ENCODE measurements at regions not wholly inside any gene's neighbourhood (a gene's known extent, or its start where the extent isn't known, plus 50 kb on each side); places are given as distances from the start of the nearest gene placed in this dataset.

DNA sequence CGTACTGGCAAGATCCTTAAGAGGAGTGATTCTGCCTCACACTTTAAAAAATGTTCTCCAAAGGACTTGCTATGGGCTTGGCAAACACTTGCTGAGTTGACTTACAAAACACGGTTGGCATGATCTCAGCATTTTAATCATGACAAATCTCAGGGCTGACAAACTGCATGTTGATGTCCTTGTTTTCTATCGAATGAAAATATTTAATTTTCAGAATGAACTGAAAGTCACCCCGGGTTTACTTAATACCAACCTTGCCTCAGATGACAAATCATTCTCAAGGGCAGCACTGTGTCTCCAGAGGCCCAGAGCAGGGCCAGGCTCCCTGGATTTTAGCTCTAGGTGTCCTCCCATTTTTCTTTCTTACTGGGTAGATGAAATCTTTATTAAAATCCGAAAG, 229.1 kb upstream of the ZFHX3 start:
- H3K4me3 ChIP-seq (ENCODE audit: low read length in 2 of 2): no peak overlapping the region
- no peaks in the 10 kb centered on the region for H3K4me1 ChIP-seq (ENCODE audit: insufficient read depth, low read length)
- peaks cover 0 to 2% of the 10 kb centered on the region in 2 donors for H3K27me3 Mint-ChIP-seq
- H3K9me3 ChIP-seq (ENCODE audit: control insufficient read depth in 1 of 2, low read length in 2 of 2): no peaks in the 10 kb centered on the region
- no peak for DNase-seq
- ChIA-PET POLR2A (ENCODE audit: partially characterized antibody) (no interaction called here), CTCF (ENCODE audit: partially characterized antibody) (no interaction called here)
- no peak overlapping the region for H3K4me3 Mint-ChIP-seq
- intact Hi-C loops (cut with micrococcal nuclease): no loop called here
- no peak overlapping the region for H3K27ac Mint-ChIP-seq
- H3K36me3 Mint-ChIP-seq: no peaks in the 10 kb centered on the region
- H3K9me3 Mint-ChIP-seq: peaks cover 1 to 16% (median 8%) of the 10 kb centered on the region in 8 donors
- H3K27me3 ChIP-seq (ENCODE audit: insufficient read depth, low read length): no peaks in the 10 kb centered on the region
- H3K4me1 Mint-ChIP-seq: no peaks in the 10 kb centered on the region
- no peaks in the 10 kb centered on the region for H3K36me3 ChIP-seq (ENCODE audit: insufficient read depth, low read length)
- no peak overlapping the region for H3K27ac ChIP-seq (ENCODE audit: low read depth, low read length)

DNA sequence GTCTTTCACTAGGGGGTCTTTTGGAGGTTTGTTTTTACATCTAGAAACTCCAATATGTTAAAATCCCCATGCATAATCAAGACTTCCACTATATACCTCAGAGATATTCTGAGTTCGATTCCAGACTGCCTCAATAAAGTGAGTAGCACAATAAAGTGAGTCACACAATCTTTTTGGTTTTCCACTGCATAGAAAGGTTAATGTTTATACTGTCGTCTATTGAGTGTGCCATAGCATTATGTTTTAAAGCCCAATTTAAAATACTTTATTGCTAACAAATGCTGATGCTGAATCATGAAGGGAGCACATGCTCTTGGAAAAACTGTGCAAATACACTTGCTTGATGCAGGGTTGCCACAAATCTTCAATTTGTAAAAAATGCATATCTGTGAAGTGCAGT, 227.5 kb upstream of the ZFHX3 start:
- ChIA-PET POLR2A (ENCODE audit: partially characterized antibody) (no interaction called here), CTCF (ENCODE audit: partially characterized antibody) (no interaction called here)
- H3K36me3 ChIP-seq (ENCODE audit: insufficient read depth, low read length): no peaks in the 10 kb centered on the region
- no peak overlapping the region for H3K4me3 ChIP-seq (ENCODE audit: low read length in 2 of 2)
- no peaks in the 10 kb centered on the region for H3K4me1 ChIP-seq (ENCODE audit: insufficient read depth, low read length)
- H3K36me3 Mint-ChIP-seq: no peaks in the 10 kb centered on the region
- peaks cover 0 to 2% of the 10 kb centered on the region in 2 donors for H3K27me3 Mint-ChIP-seq
- H3K27ac Mint-ChIP-seq: no peak overlapping the region
- H3K27me3 ChIP-seq (ENCODE audit: insufficient read depth, low read length): no peaks in the 10 kb centered on the region
- intact Hi-C loops (cut with micrococcal nuclease): no loop called here
- no peak for DNase-seq
- peaks cover 1 to 16% (median 5%) of the 10 kb centered on the region in 8 donors for H3K9me3 Mint-ChIP-seq
- H3K27ac ChIP-seq (ENCODE audit: low read depth, low read length): no peak overlapping the region
- H3K4me3 Mint-ChIP-seq: no peak overlapping the region
- no peaks in the 10 kb centered on the region for H3K9me3 ChIP-seq (ENCODE audit: control insufficient read depth in 1 of 2, low read length in 2 of 2)
- H3K4me1 Mint-ChIP-seq: no peaks in the 10 kb centered on the region

- no peak for DNase-seq
- no peak overlapping the region for H3K27ac Mint-ChIP-seq
- H3K9me3 Mint-ChIP-seq: peaks cover 1 to 14% (median 4%) of the 10 kb centered on the region in 8 donors
- Histone ChIP-seq H3K27ac (ENCODE audit: low read depth, low read length) (no peak overlapping the region), H3K9me3 (ENCODE audit: control insufficient read depth in 1 of 2, low read length in 2 of 2) (no peaks in the 10 kb centered on the region), H3K4me1 (ENCODE audit: insufficient read depth, low read length) (no peaks in the 10 kb centered on the region), H3K4me3 (ENCODE audit: low read length in 2 of 2) (no peak overlapping the region), H3K36me3 (ENCODE audit: insufficient read depth, low read length) (no peaks in the 10 kb centered on the region), H3K27me3 (ENCODE audit: insufficient read depth, low read length) (no peaks in the 10 kb centered on the region)
- H3K36me3 Mint-ChIP-seq: no peaks in the 10 kb centered on the region
- H3K27me3 Mint-ChIP-seq: peaks cover 0 to 2% of the 10 kb centered on the region in 2 donors
- H3K4me3 Mint-ChIP-seq: no peak overlapping the region
- H3K4me1 Mint-ChIP-seq: no peaks in the 10 kb centered on the region
- ChIA-PET CTCF (ENCODE audit: partially characterized antibody) (no interaction called here), POLR2A (ENCODE audit: partially characterized antibody) (no interaction called here)
- intact Hi-C loops (cut with micrococcal nuclease): no loop called here
Observed at GRCh38 chr16:73275024-73275423, 227.1 kb upstream of the ZFHX3 start.

- H3K27me3 ChIP-seq (ENCODE audit: insufficient read depth, low read length): no peaks in the 10 kb centered on the region
- intact Hi-C loops (cut with micrococcal nuclease): no loop called here
- no peak for DNase-seq
- no peaks in the 10 kb centered on the region for H3K36me3 Mint-ChIP-seq
- no peaks in the 10 kb centered on the region for H3K9me3 ChIP-seq (ENCODE audit: control insufficient read depth in 1 of 2, low read length in 2 of 2)
- ChIA-PET CTCF (ENCODE audit: partially characterized antibody) (no interaction called here), POLR2A (ENCODE audit: partially characterized antibody) (no interaction called here)
- H3K4me3 Mint-ChIP-seq: no peak overlapping the region
- no peak overlapping the region for H3K27ac Mint-ChIP-seq
- no peaks in the 10 kb centered on the region for H3K36me3 ChIP-seq (ENCODE audit: insufficient read depth, low read length)
- H3K4me1 ChIP-seq (ENCODE audit: insufficient read depth, low read length): no peaks in the 10 kb centered on the region
- H3K27ac ChIP-seq (ENCODE audit: low read depth, low read length): no peak overlapping the region
- H3K27me3 Mint-ChIP-seq: peaks cover 0 to 2% of the 10 kb centered on the region in 2 donors
- no peaks in the 10 kb centered on the region for H3K4me1 Mint-ChIP-seq
- peaks cover 0 to 9% (median 3%) of the 10 kb centered on the region in 8 donors for H3K9me3 Mint-ChIP-seq
- no peak overlapping the region for H3K4me3 ChIP-seq (ENCODE audit: low read length in 2 of 2)
Observed at GRCh38 chr16:73274140-73274539, 226.2 kb upstream of the ZFHX3 start.

GRCh38 chr16:73268366-73268993, 220.6 kb upstream of the ZFHX3 start:
- H3K27me3 ChIP-seq (ENCODE audit: insufficient read depth, low read length): no peaks in the 10 kb centered on the region
- no peaks in the 10 kb centered on the region for H3K4me1 Mint-ChIP-seq
- no peaks in the 10 kb centered on the region for H3K27me3 Mint-ChIP-seq
- H3K4me3 ChIP-seq (ENCODE audit: low read length in 2 of 2): no peak overlapping the region
- no peak overlapping the region for H3K27ac Mint-ChIP-seq
- H3K27ac ChIP-seq (ENCODE audit: low read depth, low read length): no peak overlapping the region
- H3K36me3 ChIP-seq (ENCODE audit: insufficient read depth, low read length): no peaks in the 10 kb centered on the region
- intact Hi-C loops (cut with micrococcal nuclease): no loop called here
- H3K4me1 ChIP-seq (ENCODE audit: insufficient read depth, low read length): no peaks in the 10 kb centered on the region
- H3K9me3 ChIP-seq (ENCODE audit: control insufficient read depth in 1 of 2, low read length in 2 of 2): no peaks in the 10 kb centered on the region
- no peak for DNase-seq
- POLR2A ChIA-PET (ENCODE audit: partially characterized antibody): no interaction called here
- H3K4me3 Mint-ChIP-seq: no peak overlapping the region
- CTCF ChIA-PET (ENCODE audit: partially characterized antibody): no interaction called here
- no peaks in the 10 kb centered on the region for H3K36me3 Mint-ChIP-seq
- peaks cover 2 to 8% (median 6%) of the 10 kb centered on the region in 8 donors for H3K9me3 Mint-ChIP-seq

DNA sequence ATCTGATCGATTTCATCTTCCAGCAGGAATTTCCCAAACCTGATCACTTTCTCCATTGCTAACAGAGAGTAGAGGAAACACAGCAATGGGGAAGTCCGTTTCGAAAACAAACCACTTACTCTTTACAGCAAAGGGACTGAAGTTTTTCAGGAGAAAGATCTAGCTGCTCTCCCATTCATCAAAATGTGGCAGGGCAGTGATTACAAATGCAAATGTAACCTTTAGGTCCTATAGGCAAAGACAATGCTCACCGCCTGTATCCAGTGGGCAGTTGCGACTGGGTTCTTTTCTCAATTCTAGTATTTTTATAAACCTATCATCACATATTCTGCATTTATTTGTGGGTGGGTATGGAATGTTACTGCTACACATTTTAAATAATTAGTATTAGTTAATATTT, 218.0 kb upstream of the ZFHX3 start:
- ChIA-PET POLR2A (ENCODE audit: partially characterized antibody) (no interaction called here), CTCF (ENCODE audit: partially characterized antibody) (no interaction called here)
- no peak for DNase-seq
- Mint-ChIP-seq H3K27me3 (no peaks in the 10 kb centered on the region), H3K9me3 (peaks cover 8 to 20% (median 10%) of the 10 kb centered on the region in 8 donors), H3K4me1 (no peaks in the 10 kb centered on the region), H3K36me3 (no peaks in the 10 kb centered on the region), H3K4me3 (no peak overlapping the region), H3K27ac (no peak overlapping the region)
- intact Hi-C loops (cut with micrococcal nuclease): no loop called here
- no peaks in the 10 kb centered on the region for H3K4me1 ChIP-seq (ENCODE audit: insufficient read depth, low read length)
- no peak overlapping the region for H3K4me3 ChIP-seq (ENCODE audit: low read length in 2 of 2)
- H3K27ac ChIP-seq (ENCODE audit: low read depth, low read length): no peak overlapping the region
- no peaks in the 10 kb centered on the region for H3K27me3 ChIP-seq (ENCODE audit: insufficient read depth, low read length)
- H3K9me3 ChIP-seq (ENCODE audit: control insufficient read depth in 1 of 2, low read length in 2 of 2): no peaks in the 10 kb centered on the region
- no peaks in the 10 kb centered on the region for H3K36me3 ChIP-seq (ENCODE audit: insufficient read depth, low read length)

DNA sequence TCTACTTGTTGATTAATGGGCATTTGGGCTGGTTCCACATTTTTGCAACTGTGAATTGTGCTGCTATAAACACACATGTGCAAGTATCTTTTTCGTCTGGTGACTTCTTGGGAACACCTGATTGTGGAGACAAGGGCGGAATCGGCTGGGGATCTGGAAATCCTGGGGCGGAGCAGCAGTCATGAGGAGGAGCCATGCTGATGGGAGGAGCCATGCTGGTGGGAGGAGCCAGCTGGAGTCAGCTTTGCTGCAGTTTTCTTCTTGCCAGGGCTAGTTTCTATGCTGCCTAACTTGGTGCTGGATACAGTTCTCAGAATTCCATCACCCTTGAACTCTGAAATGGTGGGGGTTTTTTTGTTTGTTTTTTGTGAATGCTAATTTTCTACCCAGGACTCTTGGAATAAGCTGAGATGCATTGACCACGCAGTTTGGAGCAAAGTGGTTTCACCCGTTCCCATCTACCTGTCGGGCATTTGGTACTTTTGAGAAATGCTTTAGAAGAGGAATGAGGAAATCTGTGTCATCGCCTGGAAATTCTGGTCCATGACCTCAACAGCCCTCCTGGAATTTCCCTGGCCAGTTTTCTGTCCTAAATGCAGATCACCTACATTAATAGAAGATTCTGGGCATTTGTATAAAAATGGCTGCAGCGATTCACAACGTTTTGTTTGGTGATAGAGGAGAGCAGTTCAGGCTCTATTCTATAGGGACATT, 217.4 kb upstream of the ZFHX3 start:
- ChIA-PET CTCF (ENCODE audit: partially characterized antibody) (no interaction called here), POLR2A (ENCODE audit: partially characterized antibody) (no interaction called here)
- Mint-ChIP-seq H3K9me3 (peaks cover 8 to 20% (median 11%) of the 10 kb centered on the region in 8 donors), H3K4me3 (peak overlapping the region in 1 of 8 donors; percentile 63), H3K27me3 (no peaks in the 10 kb centered on the region), H3K27ac (no peak overlapping the region), H3K36me3 (no peaks in the 10 kb centered on the region), H3K4me1 (no peaks in the 10 kb centered on the region)
- Histone ChIP-seq H3K4me1 (ENCODE audit: insufficient read depth, low read length) (no peaks in the 10 kb centered on the region), H3K36me3 (ENCODE audit: insufficient read depth, low read length) (no peaks in the 10 kb centered on the region), H3K27ac (ENCODE audit: low read depth, low read length) (no peak overlapping the region), H3K4me3 (ENCODE audit: low read length in 2 of 2) (no peak overlapping the region), H3K9me3 (ENCODE audit: control insufficient read depth in 1 of 2, low read length in 2 of 2) (no peaks in the 10 kb centered on the region), H3K27me3 (ENCODE audit: insufficient read depth, low read length) (no peaks in the 10 kb centered on the region)
- DNase-seq: no peak
- intact Hi-C loops (cut with micrococcal nuclease): no loop called here
